ENCODE measurements at regions not wholly inside any gene's neighbourhood (a gene's known extent, or its start where the extent isn't known, plus 50 kb on each side); places are given as distances from the start of the nearest gene placed in this dataset.
"Not testable (repeated sequence)": the region's sequence is repeated elsewhere in the genome, so short reads cannot be mapped to it uniquely, and the experiment has no call there.

DNA sequence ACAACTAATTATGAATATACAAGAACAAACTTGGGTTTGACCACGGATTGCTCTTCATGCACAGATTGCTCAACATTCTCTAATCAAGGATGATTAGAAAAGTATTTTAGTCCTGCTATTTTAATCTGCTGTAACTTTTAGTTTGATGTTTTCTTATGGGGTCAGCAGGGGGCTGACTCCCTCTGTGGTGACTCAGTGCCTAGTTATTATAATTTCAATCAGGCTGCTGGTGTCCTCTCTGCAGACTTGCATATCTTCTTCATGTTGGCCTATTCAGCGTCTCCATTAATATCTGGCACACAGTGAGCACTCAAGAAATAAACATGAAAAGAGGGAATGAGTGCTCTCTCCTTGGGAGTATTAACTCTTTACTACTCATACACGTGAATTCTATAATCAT lies 223.8 kb upstream of the DDI1 start:
- Histone ChIP-seq H3K4me3 (ENCODE audit: low read depth, low read length) (no peak overlapping the region), H3K36me3 (ENCODE audit: control insufficient read depth, insufficient read depth, low read length) (no peaks in the 10 kb centered on the region), H3K27me3 (replicated peaks; ENCODE audit: control insufficient read depth, insufficient read depth, low read length) (no peaks in the 10 kb centered on the region), H3K9me3 (no peaks in the 10 kb centered on the region), H3K4me1 (peaks cover 9% of the 10 kb centered on the region)
- BruUV-seq (replicated peaks) = no TSS peak
- DNase-seq = no peak
- ChIA-PET POLR2A (no interaction called here), CTCF (no interaction called here)
- intact Hi-C loops (cut with micrococcal nuclease; ENCODE audit: unreplicated experiment) = no loop called here
- H3K27me3 Mint-ChIP-seq (ENCODE audit: insufficient read depth, unreplicated experiment) = no peaks in the 10 kb centered on the region
- H3K36me3 Mint-ChIP-seq (ENCODE audit: insufficient read depth, unreplicated experiment) = no peaks in the 10 kb centered on the region
- no peak for TF ChIP-seq CTCF (IDR thresholded peaks at IDR 0.05; ENCODE audit: insufficient read depth in 1 of 2, low read depth in 1 of 2, low read length in 1 of 2, severe bottlenecking in 1 of 2, unreplicated experiment in 1 of 2)
- H3K4me1 Mint-ChIP-seq (ENCODE audit: low read depth, unreplicated experiment) = peaks cover 3% of the 10 kb centered on the region
- no peak overlapping the region for H3K4me3 Mint-ChIP-seq (ENCODE audit: unreplicated experiment)
- H3K27ac Mint-ChIP-seq (ENCODE audit: unreplicated experiment) = no peak overlapping the region
- H3K9me3 Mint-ChIP-seq (ENCODE audit: unreplicated experiment) = peaks cover 17% of the 10 kb centered on the region

- H3K9me3 ChIP-seq; H3K4me3 Mint-ChIP-seq (ENCODE audit: unreplicated experiment); H3K36me3 Mint-ChIP-seq (ENCODE audit: insufficient read depth, unreplicated experiment); H3K27ac Mint-ChIP-seq (ENCODE audit: unreplicated experiment); H3K27me3 Mint-ChIP-seq (ENCODE audit: insufficient read depth, unreplicated experiment); H3K27me3 ChIP-seq (replicated peaks; ENCODE audit: control insufficient read depth, insufficient read depth, low read length); CTCF ChIA-PET; DNase-seq; H3K4me3 ChIP-seq (ENCODE audit: low read depth, low read length); intact Hi-C loops (cut with micrococcal nuclease; ENCODE audit: unreplicated experiment); POLR2A ChIA-PET; H3K4me1 ChIP-seq; H3K36me3 ChIP-seq (ENCODE audit: control insufficient read depth, insufficient read depth, low read length); H3K4me1 Mint-ChIP-seq (ENCODE audit: low read depth, unreplicated experiment); BruUV-seq (replicated peaks): not testable (repeated sequence)
- H3K9me3 Mint-ChIP-seq (ENCODE audit: unreplicated experiment) = peaks cover 35% of the 10 kb centered on the region
Observed at GRCh38 chr11:103820345-103820744, 216.1 kb upstream of the DDI1 start.

GRCh38 chr11:103824116-103824515 lies 212.3 kb upstream of the DDI1 start:
- Mint-ChIP-seq H3K36me3 (ENCODE audit: insufficient read depth, unreplicated experiment) (no peaks in the 10 kb centered on the region), H3K27ac (ENCODE audit: unreplicated experiment) (no peak overlapping the region), H3K4me1 (ENCODE audit: low read depth, unreplicated experiment) (no peaks in the 10 kb centered on the region), H3K9me3 (ENCODE audit: unreplicated experiment) (peaks cover 30% of the 10 kb centered on the region), H3K4me3 (ENCODE audit: unreplicated experiment) (no peak overlapping the region), H3K27me3 (ENCODE audit: insufficient read depth, unreplicated experiment) (no peaks in the 10 kb centered on the region)
- no peaks in the 10 kb centered on the region for H3K36me3 ChIP-seq (ENCODE audit: control insufficient read depth, insufficient read depth, low read length)
- no TSS peak for BruUV-seq (replicated peaks)
- CTCF ChIA-PET = no interaction called here
- intact Hi-C loops (cut with micrococcal nuclease; ENCODE audit: unreplicated experiment) = no loop called here
- no peaks in the 10 kb centered on the region for H3K27me3 ChIP-seq (replicated peaks; ENCODE audit: control insufficient read depth, insufficient read depth, low read length)
- TF ChIP-seq CTCF (IDR thresholded peaks at IDR 0.05; ENCODE audit: insufficient read depth in 1 of 2, low read depth in 1 of 2, low read length in 1 of 2, severe bottlenecking in 1 of 2, unreplicated experiment in 1 of 2) = no peak
- H3K4me1 ChIP-seq = peaks cover 9% of the 10 kb centered on the region
- DNase-seq = no peak
- POLR2A ChIA-PET = no interaction called here
- H3K9me3 ChIP-seq = peaks cover 7% of the 10 kb centered on the region
- no peak overlapping the region for H3K4me3 ChIP-seq (ENCODE audit: low read depth, low read length)

- Mint-ChIP-seq H3K4me1 (ENCODE audit: low read depth, unreplicated experiment) (no peaks in the 10 kb centered on the region), H3K9me3 (ENCODE audit: unreplicated experiment) (peaks cover 31% of the 10 kb centered on the region), H3K27me3 (ENCODE audit: insufficient read depth, unreplicated experiment) (no peaks in the 10 kb centered on the region), H3K27ac (ENCODE audit: unreplicated experiment) (no peak overlapping the region), H3K4me3 (ENCODE audit: unreplicated experiment) (no peak overlapping the region), H3K36me3 (ENCODE audit: insufficient read depth, unreplicated experiment) (no peaks in the 10 kb centered on the region)
- no peak for DNase-seq
- POLR2A ChIA-PET = no interaction called here
- no TSS peak for BruUV-seq (replicated peaks)
- intact Hi-C loops (cut with micrococcal nuclease; ENCODE audit: unreplicated experiment) = loop anchor here (5.0 kb wide), 1 partner anchor 48 kb away; no protein-coding TSS in a partner anchor
- Histone ChIP-seq H3K4me3 (ENCODE audit: low read depth, low read length) (no peak overlapping the region), H3K9me3 (peaks cover 7% of the 10 kb centered on the region), H3K36me3 (ENCODE audit: control insufficient read depth, insufficient read depth, low read length) (no peaks in the 10 kb centered on the region), H3K4me1 (peaks cover 9% of the 10 kb centered on the region), H3K27me3 (replicated peaks; ENCODE audit: control insufficient read depth, insufficient read depth, low read length) (no peaks in the 10 kb centered on the region)
- CTCF ChIA-PET = no interaction called here
- no peak for TF ChIP-seq CTCF (IDR thresholded peaks at IDR 0.05; ENCODE audit: insufficient read depth in 1 of 2, low read depth in 1 of 2, low read length in 1 of 2, severe bottlenecking in 1 of 2, unreplicated experiment in 1 of 2)
Observed at GRCh38 chr11:103825469-103825868, 211.0 kb upstream of the DDI1 start.
